Activated CD4-positive, alpha-beta T cell treated with anti-CD3 and anti-CD28 coated beads, Interleukin-2, amount 50 U/mL, for 48 hours (primary cell): ENCODE measurements at regions not wholly inside any gene's neighbourhood (a gene's known extent, or its start where the extent isn't known, plus 50 kb on each side); places are given as distances from the start of the nearest gene placed in this dataset.
"Not testable (repeated sequence)": the region's sequence is repeated elsewhere in the genome, so short reads cannot be mapped to it uniquely, and the experiment has no call there.

Experiments used
- DNase-seq, 2 experiments: peaks; one replicate each; pipeline ENCODE4 v3.0.0-alpha.2; 2020

DNA sequence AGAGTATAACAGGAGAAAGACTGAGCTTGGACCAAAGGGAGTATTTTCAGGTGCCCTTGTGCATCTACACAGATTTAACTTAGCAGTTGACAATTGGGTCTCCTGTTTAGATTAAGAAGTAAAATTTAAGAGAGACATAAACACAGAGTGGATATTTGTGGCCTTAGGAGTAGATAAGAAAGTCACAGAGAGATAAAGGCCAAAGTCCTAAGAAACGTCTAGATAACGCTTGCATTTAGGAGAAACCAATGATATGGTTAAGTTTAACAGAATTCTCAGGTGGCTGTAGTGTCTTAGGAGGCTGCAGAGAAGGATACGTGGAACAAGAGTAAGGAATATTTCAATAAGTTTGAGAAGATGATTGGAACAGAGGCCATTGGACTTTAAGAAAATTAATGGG is 155.0 kb upstream of the DAB2 start:
- DNase-seq = no peak

- no peak for DNase-seq
Observed at GRCh38 chr5:39578887-39579497, 154.2 kb upstream of the DAB2 start.

DNA sequence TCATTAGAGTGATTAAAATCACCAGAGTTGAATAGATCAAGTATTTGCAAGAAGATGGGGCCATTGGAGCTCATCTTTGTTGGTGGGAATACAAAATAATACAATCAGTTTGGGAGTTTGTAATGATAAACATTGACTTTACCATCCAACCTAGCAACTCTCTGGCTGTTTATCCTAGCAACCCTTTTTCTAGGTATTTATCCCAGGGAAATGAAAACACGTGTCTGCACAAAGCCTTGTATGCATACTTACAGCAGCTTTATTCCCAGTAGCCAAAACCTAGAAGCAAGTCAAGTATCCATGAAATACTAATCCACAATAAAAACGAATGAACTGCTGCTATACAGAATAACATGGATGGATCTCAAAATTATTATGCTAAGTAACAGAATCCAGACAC is 152.7 kb upstream of the DAB2 start:
- DNase-seq = no peak

DNA sequence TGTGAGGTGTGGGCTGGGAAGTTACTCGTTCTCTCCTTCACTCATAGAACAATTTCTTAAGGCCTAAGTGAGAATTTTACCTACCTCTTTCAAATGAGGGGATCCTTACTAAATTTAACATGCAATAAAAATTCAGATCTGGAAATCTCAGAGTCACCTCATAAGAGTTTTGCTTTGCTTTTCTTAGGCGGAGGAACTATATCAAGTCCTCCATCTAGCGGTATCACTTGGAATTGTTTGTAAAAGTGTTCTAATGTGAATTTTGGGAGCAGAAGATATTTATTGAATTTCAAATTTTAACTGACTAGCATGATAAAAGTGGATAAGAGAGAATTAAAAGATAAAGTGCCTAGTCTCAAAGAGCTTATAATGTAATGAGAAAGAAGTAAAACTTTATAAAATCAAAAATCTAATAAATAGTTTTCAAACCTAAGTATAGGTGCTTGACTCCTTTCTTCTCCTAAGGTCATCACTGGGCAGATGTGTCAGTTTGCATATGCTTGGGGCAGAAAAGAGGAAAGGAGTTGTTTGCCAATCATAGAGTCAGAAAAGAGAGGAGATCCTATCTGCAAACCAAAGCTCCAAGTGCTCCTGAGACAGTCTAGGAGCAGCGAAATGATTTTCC is 145.7 kb upstream of the DAB2 start:
- no peak for DNase-seq

GRCh38 chr5:39569857-39570256 is 145.1 kb upstream of the DAB2 start:
- no peak for DNase-seq

DNA sequence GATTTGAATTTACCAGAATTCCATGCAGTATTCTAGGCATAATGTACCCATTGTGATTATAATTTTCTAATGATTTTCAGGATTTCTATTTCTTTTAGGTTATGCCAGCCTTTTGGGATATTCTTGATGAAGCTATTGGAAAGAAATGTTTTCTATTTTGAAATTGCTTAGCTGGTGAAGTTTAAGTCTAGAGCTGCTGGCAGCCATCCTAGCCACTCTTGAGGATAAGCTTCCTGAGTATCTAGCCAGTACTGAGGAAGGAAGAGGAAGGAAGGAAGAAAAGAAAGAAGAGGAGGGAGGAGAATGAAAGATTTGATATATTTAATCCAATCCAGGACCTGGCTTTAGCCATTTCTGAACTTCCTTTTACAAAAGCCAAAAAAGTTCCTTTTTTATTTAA is 142.1 kb upstream of the DAB2 start:
- DNase-seq = no peak

DNA sequence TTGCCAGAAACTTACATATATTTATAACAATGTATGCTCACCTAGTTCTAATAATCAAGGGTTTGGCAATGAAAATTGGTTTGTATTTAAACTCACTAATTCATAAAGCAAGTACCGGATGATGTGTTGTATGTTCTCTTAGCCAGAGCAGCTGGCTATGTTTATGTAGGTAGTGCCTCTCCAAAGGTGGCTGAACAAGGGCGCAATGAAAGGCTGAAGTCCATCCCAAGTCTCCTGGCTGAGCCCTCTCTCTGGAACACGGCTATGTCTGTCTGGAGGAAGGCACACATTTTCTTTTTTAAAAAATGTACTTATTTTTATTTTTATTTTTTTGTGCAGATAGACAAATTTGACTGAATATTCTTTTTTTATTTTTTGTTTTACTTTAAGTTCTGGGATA is 141.2 kb upstream of the DAB2 start:
- no peak for DNase-seq

GRCh38 chr5:39561421-39561820 is 136.6 kb upstream of the DAB2 start:
- DNase-seq = no peak

GRCh38 chr5:39560726-39561125 is 135.9 kb upstream of the DAB2 start:
- no peak for DNase-seq

DNA sequence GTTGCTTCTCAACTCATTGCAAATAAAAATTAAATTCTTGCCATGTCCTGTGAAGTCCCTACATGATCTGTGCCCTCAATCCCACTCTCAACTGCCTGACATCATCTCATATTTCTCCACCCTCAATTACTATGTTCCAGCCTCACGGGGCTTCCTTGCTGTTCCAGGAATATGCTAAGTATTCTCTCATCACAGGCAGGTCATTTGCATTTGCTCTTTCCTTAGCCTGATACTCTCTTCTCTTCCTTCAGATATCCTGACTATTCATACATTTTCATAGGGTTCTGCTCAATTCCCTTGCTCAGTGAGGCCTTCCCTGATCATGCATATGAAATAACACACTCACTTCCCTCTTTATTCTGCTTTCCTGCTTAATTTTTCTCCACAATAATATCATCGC is 135.1 kb upstream of the DAB2 start:
- DNase-seq = no peak

DNA sequence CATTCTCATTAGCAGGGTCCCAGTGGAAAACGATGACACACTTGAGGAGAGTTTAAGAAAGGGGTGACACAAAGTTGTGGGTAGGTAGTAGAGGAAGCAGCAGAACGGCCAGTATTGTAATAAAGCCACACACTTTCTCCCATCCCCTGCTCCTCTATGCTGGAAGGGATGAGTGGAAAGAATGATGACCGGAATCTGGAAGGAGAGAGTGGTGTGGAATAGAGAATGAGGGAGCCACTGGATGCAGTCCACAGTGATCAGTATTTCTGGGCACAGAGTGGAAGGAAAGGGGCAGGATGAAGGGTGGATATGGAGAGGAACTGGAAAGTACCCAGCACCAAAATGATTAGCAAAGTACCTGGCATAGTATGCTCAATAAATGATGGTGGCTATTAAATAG is 133.8 kb upstream of the DAB2 start:
- no peak for DNase-seq

DNA sequence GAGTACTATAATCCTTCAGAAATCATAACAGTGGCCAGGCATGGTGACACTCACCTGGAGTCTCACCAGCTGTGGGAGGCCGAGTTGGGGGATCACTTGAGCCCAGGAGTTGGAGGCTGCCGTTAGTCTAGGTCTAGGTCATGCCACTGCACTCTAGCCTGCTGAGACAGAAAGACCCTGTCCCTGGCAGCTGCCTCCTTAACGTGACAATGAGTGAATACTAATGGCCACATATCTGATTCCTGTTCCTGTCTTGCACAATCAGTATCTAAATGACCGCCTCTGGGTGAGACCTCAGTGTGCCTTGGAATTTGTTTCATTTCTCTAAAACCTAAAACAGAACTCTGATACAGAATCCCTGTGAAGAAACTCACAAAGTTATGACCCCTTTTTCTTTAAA is 131.0 kb upstream of the DAB2 start:
- no peak for DNase-seq

DNA sequence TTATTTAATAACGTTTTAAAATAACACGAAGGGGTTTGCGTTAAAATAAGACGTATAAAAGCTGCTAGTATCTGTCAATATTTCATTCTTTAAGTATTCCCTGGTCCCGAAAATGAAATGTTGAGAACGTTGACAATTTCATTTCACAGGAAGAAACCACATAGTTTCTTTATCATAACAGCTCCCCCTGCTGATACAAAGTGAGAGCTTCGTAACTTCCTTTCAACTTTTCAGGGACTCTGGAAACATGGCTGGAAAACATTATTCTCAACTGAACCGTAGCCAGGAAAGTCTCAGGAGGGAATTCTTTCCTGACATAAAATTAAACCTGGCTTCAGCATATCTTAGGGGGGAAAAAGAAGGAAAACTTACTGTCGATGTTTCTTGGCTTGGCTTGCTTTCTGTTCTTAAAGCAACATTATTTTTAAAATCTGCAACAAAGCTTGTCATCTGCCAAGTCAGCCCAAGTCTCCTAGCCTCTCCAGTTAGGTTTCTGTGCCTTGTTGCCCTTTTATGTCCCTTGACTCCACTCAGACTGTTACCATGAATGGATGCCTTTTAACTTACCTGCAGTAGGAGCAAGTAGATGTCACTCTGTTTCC is 122.9 kb upstream of the DAB2 start:
- DNase-seq = no peak

DNA sequence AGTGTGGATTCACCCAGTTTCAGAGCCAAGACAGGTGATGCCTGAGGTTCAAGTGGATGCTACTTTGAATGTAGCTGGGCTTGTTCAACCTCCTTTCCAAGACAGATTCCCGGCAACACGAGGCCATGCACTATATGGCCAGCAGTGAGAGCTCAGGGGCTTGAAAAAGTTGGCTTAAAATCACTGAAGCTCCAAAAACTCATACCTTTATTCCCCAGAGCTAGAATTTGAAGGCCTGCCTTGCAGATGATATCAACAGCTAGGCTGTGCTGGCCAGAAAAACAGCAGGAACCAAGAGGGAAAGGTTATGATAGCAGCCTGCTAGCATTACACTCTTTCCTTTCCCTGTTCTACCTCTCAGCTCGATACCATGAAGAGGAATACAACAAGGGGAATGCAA is 120.2 kb upstream of the DAB2 start:
- DNase-seq = no peak

- DNase-seq = no peak
Observed at GRCh38 chr5:39543335-39543734, 118.6 kb upstream of the DAB2 start.

- DNase-seq = no peak
Observed at GRCh38 chr5:39542511-39543285, 117.9 kb upstream of the DAB2 start.

- no peak for DNase-seq
Observed at GRCh38 chr5:39541920-39542319, 117.1 kb upstream of the DAB2 start.

DNA sequence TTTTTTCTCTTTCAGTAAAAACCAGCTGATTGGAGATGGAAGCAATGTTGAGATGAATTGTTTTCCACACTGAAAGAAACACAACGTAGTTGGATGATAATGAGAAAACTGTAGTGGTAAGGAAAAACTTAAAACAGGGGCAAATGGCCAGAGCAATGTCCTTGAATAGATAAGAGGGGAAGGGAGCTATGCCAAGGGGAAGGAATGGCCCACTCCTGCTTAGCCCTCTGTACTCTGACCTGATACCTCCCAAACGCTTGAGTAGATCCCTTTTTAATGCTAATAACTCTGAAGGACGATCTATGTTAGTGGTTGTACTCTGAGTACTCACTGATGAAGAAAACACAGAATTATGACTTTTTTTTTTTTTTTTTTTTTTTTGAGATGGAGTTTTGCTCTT is 114.7 kb upstream of the DAB2 start:
- DNase-seq = no peak

DNA sequence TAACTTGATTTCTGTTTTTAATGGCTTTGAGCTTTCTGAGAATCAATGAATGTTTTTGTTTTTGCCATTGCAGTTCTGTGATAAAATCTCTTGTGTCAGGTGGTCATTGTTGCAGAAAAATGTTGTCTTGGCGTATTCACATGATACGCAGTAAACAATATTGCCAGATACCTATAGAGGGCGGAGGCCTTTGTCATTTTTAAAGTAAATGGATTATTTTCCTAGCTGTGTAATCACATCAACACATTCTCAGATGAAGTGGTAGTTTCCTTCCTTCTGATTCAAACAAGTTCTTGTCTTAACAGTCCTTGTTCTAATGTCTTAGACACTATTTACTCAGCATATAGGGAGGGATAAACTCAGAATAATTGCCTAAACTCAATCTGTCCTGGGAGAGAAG is 109.9 kb upstream of the DAB2 start:
- DNase-seq = no peak

DNA sequence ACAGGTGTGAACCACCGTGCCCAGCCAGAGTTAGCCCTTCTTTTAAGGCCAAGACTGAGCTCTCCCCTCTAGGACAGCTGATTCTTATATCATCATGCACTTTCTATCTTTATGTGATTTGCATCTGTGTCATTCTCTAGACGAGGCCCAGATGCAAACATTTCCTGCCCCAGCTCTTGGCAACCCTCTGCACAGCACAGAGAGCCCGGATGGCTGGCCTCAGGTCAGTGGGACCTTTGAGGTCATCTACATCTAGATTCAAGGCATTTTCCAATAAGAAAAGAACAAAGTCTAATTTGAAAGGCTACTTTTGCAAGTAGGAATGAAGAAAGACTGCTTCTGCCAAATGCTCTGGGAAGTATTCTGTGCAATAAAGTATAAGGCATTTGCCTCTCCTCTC is 109.0 kb upstream of the DAB2 start:
- DNase-seq = no peak

GRCh38 chr5:39532511-39532910 is 107.7 kb upstream of the DAB2 start:
- no peak for DNase-seq

- DNase-seq = no peak
Observed at GRCh38 chr5:39531306-39531705, 106.5 kb upstream of the DAB2 start.

DNA sequence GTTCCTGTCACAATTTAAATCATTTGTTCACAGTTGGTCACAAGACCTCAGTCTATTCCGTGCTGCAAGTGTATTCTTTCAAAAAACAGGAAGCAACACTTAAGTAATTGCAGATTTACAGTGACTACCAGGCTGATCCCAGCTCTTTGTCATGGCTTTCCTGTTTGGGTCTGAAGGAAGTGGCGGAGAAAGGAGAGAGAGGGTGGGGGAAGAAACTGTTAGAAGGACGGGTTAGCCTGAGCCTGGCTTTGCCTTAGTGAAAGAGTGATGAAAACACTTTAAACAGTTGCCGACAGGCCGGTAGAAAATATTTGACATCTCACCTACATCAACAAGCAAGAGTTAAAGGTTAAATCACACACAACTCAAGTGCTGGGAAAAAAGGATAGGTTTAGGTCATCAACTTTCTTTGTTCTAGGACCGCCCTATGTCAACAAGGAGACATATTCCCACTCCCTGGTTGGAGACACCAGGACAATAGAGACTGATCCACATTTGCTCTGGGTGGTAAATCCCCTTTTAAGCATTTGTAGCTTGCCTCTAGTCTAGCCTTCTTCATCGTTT is 102.2 kb upstream of the DAB2 start:
- no peak for DNase-seq

GRCh38 chr5:39525781-39526180 is 101.0 kb upstream of the DAB2 start:
- DNase-seq = not testable (repeated sequence)
